ENCODE measurements at regions not wholly inside any gene's neighbourhood (a gene's known extent, or its start where the extent isn't known, plus 50 kb on each side); places are given as distances from the start of the nearest gene placed in this dataset.

DNA sequence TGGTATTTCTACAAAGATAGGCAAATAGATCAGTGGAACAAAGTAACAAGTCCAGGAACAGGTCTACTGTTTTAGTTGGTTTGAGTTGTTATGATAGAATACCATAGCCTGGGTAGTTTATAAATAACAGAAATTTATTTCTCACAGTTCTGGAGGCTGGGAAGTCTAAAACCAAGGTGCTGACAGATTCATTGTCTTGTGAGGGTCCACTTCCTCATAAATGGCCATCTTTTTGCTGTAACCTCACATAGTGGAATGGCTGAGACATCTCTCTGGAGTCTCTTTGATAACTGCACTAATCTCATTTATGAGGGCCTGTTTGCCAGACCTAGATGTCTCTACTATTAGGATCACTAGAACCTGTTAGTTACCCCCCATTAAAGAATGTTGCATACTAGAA, 152.3 kb upstream of the MYRIP start:
- H3K27me3 Mint-ChIP-seq (ENCODE audit: insufficient read depth, low read depth) = no peaks in the 10 kb centered on the region

GRCh38 chr3:39657775-39658174, 151.6 kb upstream of the MYRIP start:
- no peaks in the 10 kb centered on the region for H3K27me3 Mint-ChIP-seq (ENCODE audit: insufficient read depth, low read depth)
- H3K27ac Mint-ChIP-seq = no peak overlapping the region
- no peaks in the 10 kb centered on the region for H3K36me3 Mint-ChIP-seq
- H3K36me3 ChIP-seq = no peaks in the 10 kb centered on the region
- TF ChIP-seq EZH2 (IDR thresholded peaks at IDR 0.05) (no peak), EZH2phosphoT487 (IDR thresholded peaks at IDR 0.05) (no peak)
- TF ChIP-seq, protein P1, sequence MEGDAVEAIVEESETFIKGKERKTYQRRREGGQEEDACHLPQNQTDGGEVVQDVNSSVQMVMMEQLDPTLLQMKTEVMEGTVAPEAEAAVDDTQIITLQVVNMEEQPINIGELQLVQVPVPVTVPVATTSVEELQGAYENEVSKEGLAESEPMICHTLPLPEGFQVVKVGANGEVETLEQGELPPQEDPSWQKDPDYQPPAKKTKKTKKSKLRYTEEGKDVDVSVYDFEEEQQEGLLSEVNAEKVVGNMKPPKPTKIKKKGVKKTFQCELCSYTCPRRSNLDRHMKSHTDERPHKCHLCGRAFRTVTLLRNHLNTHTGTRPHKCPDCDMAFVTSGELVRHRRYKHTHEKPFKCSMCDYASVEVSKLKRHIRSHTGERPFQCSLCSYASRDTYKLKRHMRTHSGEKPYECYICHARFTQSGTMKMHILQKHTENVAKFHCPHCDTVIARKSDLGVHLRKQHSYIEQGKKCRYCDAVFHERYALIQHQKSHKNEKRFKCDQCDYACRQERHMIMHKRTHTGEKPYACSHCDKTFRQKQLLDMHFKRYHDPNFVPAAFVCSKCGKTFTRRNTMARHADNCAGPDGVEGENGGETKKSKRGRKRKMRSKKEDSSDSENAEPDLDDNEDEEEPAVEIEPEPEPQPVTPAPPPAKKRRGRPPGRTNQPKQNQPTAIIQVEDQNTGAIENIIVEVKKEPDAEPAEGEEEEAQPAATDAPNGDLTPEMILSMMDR (IDR thresholded peaks at IDR 0.05) = no peak
- no peak overlapping the region for H3K4me2 ChIP-seq
- no peak overlapping the region for H3K4me3 ChIP-seq
- peaks cover 2% of the 10 kb centered on the region for H3K9me3 Mint-ChIP-seq
- no peak overlapping the region for H3K4me3 Mint-ChIP-seq
- H3F3A ChIP-seq (ENCODE audit: low read depth) = no peaks in the 10 kb centered on the region
- no peaks in the 10 kb centered on the region for H3K27me3 ChIP-seq
- H3K27ac ChIP-seq = no peak overlapping the region
- no peak overlapping the region for H2AFZ ChIP-seq (replicated peaks)
- no peak for DNase-seq (ENCODE audit: low spot score)
- H3K79me2 ChIP-seq (ENCODE audit: low read depth) = no peaks in the 10 kb centered on the region
- no peak overlapping the region for H3K9ac ChIP-seq
- no peaks in the 10 kb centered on the region for H3K4me1 Mint-ChIP-seq
- no peaks in the 10 kb centered on the region for H3K4me1 ChIP-seq
- no peaks in the 10 kb centered on the region for H4K20me1 ChIP-seq (ENCODE audit: low read depth)
- H3K9me3 ChIP-seq (ENCODE audit: low read depth) = no peaks in the 10 kb centered on the region

More for the DNA sequence above, 152.3 kb upstream of the MYRIP start:
- H3K9ac ChIP-seq = no peak overlapping the region
- H3K4me1 ChIP-seq = no peaks in the 10 kb centered on the region
- H3K4me2 ChIP-seq = no peak overlapping the region
- no peaks in the 10 kb centered on the region for H3K9me3 ChIP-seq (ENCODE audit: low read depth)
- H3K4me3 ChIP-seq = no peak overlapping the region
- no peak overlapping the region for H2AFZ ChIP-seq (replicated peaks)
- Mint-ChIP-seq H3K4me1 (no peaks in the 10 kb centered on the region), H3K36me3 (no peaks in the 10 kb centered on the region), H3K4me3 (no peak overlapping the region), H3K27ac (no peak overlapping the region), H3K9me3 (peaks cover 2% of the 10 kb centered on the region)
- no peak overlapping the region for H3K27ac ChIP-seq
- no peak for DNase-seq (ENCODE audit: low spot score)
- TF ChIP-seq EZH2 (IDR thresholded peaks at IDR 0.05) (no peak), EZH2phosphoT487 (IDR thresholded peaks at IDR 0.05) (no peak)
- TF ChIP-seq, protein P1 (IDR thresholded peaks at IDR 0.05) = no peak
- no peaks in the 10 kb centered on the region for H4K20me1 ChIP-seq (ENCODE audit: low read depth)
- no peaks in the 10 kb centered on the region for H3F3A ChIP-seq (ENCODE audit: low read depth)
- H3K79me2 ChIP-seq (ENCODE audit: low read depth) = no peaks in the 10 kb centered on the region
- no peaks in the 10 kb centered on the region for H3K36me3 ChIP-seq
- H3K27me3 ChIP-seq = no peaks in the 10 kb centered on the region

GRCh38 chr3:39664931-39665330, 144.5 kb upstream of the MYRIP start:
- no peak overlapping the region for H3K9ac ChIP-seq
- H3K27me3 Mint-ChIP-seq (ENCODE audit: insufficient read depth, low read depth) = peaks cover 4% of the 10 kb centered on the region
- H3K9me3 Mint-ChIP-seq = no peaks in the 10 kb centered on the region
- no peaks in the 10 kb centered on the region for H3K79me2 ChIP-seq (ENCODE audit: low read depth)
- no peaks in the 10 kb centered on the region for H3K36me3 Mint-ChIP-seq
- no peak overlapping the region for H3K4me2 ChIP-seq
- no peaks in the 10 kb centered on the region for H3K36me3 ChIP-seq
- no peak overlapping the region for H3K4me3 ChIP-seq
- H3K27ac Mint-ChIP-seq = no peak overlapping the region
- no peaks in the 10 kb centered on the region for H3K27me3 ChIP-seq
- no peaks in the 10 kb centered on the region for H4K20me1 ChIP-seq (ENCODE audit: low read depth)
- H3K4me1 Mint-ChIP-seq = no peaks in the 10 kb centered on the region
- no peak overlapping the region for H3K27ac ChIP-seq
- no peaks in the 10 kb centered on the region for H3K9me3 ChIP-seq (ENCODE audit: low read depth)
- DNase-seq (ENCODE audit: low spot score) = no peak
- no peak overlapping the region for H3K4me3 Mint-ChIP-seq
- TF ChIP-seq, protein P1 (IDR thresholded peaks at IDR 0.05) = no peak
- TF ChIP-seq EZH2 (IDR thresholded peaks at IDR 0.05) (no peak), EZH2phosphoT487 (IDR thresholded peaks at IDR 0.05) (no peak)
- no peaks in the 10 kb centered on the region for H3K4me1 ChIP-seq
- no peak overlapping the region for H2AFZ ChIP-seq (replicated peaks)
- H3F3A ChIP-seq (ENCODE audit: low read depth) = no peaks in the 10 kb centered on the region

All from neural progenitor cell (in vitro differentiated cells).